ENCODE measurements at regions not wholly inside any gene's neighbourhood (a gene's known extent, or its start where the extent isn't known, plus 50 kb on each side); places are given as distances from the start of the nearest gene placed in this dataset.

DNA sequence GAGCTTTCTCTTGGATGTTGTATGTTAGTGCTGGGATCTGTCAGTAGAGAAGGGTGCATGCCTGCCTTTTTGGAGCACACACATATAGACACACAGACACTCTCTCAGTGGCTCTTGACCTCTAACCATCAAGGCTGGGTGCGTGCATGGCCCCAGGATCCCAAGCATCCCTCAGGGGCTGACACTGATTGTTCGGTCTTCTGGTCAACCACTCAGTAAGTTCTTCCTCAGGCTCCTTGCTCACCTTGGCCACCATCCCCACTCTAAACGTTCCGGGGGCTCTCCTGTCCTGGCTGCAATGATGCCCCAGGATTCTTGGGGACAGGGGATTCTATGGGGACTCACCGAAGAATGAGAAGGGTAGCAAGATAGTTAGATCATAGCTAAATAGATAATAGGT, 179.6 kb downstream of the SHOX start:
- TF ChIP-seq, protein P1, sequence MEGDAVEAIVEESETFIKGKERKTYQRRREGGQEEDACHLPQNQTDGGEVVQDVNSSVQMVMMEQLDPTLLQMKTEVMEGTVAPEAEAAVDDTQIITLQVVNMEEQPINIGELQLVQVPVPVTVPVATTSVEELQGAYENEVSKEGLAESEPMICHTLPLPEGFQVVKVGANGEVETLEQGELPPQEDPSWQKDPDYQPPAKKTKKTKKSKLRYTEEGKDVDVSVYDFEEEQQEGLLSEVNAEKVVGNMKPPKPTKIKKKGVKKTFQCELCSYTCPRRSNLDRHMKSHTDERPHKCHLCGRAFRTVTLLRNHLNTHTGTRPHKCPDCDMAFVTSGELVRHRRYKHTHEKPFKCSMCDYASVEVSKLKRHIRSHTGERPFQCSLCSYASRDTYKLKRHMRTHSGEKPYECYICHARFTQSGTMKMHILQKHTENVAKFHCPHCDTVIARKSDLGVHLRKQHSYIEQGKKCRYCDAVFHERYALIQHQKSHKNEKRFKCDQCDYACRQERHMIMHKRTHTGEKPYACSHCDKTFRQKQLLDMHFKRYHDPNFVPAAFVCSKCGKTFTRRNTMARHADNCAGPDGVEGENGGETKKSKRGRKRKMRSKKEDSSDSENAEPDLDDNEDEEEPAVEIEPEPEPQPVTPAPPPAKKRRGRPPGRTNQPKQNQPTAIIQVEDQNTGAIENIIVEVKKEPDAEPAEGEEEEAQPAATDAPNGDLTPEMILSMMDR (conservative IDR thresholded peaks at IDR 0.05; ENCODE audit: low read length) = no peak
- no peak for DNase-seq (ENCODE audit: low read depth)
- no peak overlapping the region for H3K4me3 ChIP-seq (ENCODE audit: low read length)

- no peak overlapping the region for H3K4me3 ChIP-seq (ENCODE audit: low read length)
- TF ChIP-seq, protein P1 (conservative IDR thresholded peaks at IDR 0.05; ENCODE audit: low read length) = no peak
- DNase-seq (ENCODE audit: low read depth) = no peak
Observed at GRCh38 chrX:809081-809480, 178.5 kb downstream of the SHOX start.

GRCh38 chrX:806586-806985, 176.0 kb downstream of the SHOX start:
- TF ChIP-seq, protein P1 (conservative IDR thresholded peaks at IDR 0.05; ENCODE audit: low read length) = no peak
- no peak for DNase-seq (ENCODE audit: low read depth)
- no peak overlapping the region for H3K4me3 ChIP-seq (ENCODE audit: low read length)

GRCh38 chrX:805988-806387, 175.4 kb downstream of the SHOX start:
- TF ChIP-seq, protein P1 (conservative IDR thresholded peaks at IDR 0.05; ENCODE audit: low read length) = no peak
- DNase-seq (ENCODE audit: low read depth) = no peak
- H3K4me3 ChIP-seq (ENCODE audit: low read length) = no peak overlapping the region

DNA sequence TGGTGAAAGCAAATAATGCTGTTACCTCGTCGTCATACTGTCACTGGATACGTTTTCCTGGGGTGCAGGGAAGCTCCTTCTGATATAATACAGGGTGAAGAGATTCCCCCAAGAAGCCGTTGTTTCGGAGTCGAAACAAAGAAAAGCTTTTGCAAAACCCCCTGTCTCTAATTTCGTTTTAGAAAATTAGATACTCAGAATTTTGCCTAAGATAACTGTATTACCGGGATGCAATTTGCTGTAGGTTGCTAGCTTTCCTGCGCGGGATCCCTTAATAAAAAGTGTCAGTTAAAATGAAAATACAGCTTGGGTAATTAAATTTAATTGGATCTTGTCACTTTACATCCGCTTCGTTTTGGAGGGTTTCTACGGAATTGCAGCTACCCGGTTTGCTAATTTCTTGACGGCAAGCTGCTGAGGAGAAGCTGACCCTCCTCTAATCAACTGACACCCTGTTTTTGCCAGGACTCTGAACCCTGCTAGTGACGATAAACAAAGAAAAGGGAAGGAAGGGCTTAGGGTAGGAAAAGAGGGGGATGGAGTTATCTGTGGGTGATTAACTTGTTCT, 174.6 kb downstream of the SHOX start:
- no peak for DNase-seq (ENCODE audit: low read depth)
- TF ChIP-seq, protein P1 (conservative IDR thresholded peaks at IDR 0.05; ENCODE audit: low read length) = no peak
- no peak overlapping the region for H3K4me3 ChIP-seq (ENCODE audit: low read length)

GRCh38 chrX:802846-803245, 172.3 kb downstream of the SHOX start:
- H3K4me3 ChIP-seq (ENCODE audit: low read length) = no peak overlapping the region
- TF ChIP-seq, protein P1 (conservative IDR thresholded peaks at IDR 0.05; ENCODE audit: low read length) = no peak
- no peak for DNase-seq (ENCODE audit: low read depth)

DNA sequence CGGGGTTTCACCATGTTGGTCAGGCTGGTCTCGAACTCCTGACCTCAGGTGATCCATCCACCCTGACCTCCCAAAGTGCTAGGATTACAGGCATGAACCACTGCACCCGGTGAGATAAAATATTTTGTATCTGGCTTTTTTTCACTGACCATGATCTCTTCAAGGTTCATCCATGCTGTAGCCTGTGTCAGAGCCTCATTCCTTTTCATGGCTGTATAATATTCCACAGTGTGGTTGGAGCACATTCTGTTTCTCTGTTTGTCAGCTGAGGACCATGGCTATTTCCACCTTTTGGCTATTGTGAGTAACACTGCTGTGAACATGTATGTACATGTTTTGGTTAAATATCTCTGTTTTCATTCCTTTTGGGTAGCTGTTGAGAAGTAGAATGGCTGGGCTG, 169.2 kb downstream of the SHOX start:
- no peak for DNase-seq (ENCODE audit: low read depth)
- TF ChIP-seq, protein P1 (conservative IDR thresholded peaks at IDR 0.05; ENCODE audit: low read length) = no peak
- no peak overlapping the region for H3K4me3 ChIP-seq (ENCODE audit: low read length)
